Choroid plexus epithelial cell (primary cell): ENCODE measurements at regions not wholly inside any gene's neighbourhood (a gene's known extent, or its start where the extent isn't known, plus 50 kb on each side); places are given as distances from the start of the nearest gene placed in this dataset.
"Not testable (repeated sequence)": the region's sequence is repeated elsewhere in the genome, so short reads cannot be mapped to it uniquely, and the experiment has no call there.

Experiments used
- DNase-seq: peaks from one replicate; pipeline ENCODE4 v3.0.0-alpha.2; 2010; ENCODE audit warnings: low read depth
- H3K4me3 ChIP-seq: 2 replicates; pipeline ENCODE4 v1.5.1; 2011; ENCODE audit warnings: low read depth, mild to moderate bottlenecking, control low read depth, low read length, moderate library complexity
- TF ChIP-seq, protein P1 (sequence below): conservative IDR thresholded peaks from 2 replicates; pipeline ENCODE4 v1.5.1; 2011; ENCODE audit warnings: low read depth, mild to moderate bottlenecking, control low read depth, inconsistent platforms, low read length, moderate library complexity

DNA sequence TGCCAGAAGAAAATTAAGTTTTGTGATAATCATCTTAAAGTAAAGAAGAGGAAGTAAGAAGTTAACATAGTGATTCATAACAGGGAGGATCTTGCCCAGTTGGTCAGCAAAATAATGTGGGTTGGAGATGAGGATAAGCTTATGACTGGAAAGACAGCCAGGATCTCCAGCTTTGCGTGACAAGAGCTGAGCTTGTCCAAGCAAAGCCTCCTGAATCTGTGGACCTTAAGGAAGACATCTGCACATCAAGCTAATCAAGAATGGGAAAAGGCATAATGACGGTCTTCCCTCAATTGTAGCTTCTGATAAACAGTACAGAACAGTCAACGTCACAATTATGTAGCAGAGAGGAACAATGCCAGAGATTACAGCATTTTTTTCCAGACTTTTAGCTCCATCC, 744.7 kb upstream of the GOT2 start:
- DNase-seq, result no peak
- TF ChIP-seq, protein P1, sequence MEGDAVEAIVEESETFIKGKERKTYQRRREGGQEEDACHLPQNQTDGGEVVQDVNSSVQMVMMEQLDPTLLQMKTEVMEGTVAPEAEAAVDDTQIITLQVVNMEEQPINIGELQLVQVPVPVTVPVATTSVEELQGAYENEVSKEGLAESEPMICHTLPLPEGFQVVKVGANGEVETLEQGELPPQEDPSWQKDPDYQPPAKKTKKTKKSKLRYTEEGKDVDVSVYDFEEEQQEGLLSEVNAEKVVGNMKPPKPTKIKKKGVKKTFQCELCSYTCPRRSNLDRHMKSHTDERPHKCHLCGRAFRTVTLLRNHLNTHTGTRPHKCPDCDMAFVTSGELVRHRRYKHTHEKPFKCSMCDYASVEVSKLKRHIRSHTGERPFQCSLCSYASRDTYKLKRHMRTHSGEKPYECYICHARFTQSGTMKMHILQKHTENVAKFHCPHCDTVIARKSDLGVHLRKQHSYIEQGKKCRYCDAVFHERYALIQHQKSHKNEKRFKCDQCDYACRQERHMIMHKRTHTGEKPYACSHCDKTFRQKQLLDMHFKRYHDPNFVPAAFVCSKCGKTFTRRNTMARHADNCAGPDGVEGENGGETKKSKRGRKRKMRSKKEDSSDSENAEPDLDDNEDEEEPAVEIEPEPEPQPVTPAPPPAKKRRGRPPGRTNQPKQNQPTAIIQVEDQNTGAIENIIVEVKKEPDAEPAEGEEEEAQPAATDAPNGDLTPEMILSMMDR, result no peak
- no peak overlapping the region for H3K4me3 ChIP-seq

DNA sequence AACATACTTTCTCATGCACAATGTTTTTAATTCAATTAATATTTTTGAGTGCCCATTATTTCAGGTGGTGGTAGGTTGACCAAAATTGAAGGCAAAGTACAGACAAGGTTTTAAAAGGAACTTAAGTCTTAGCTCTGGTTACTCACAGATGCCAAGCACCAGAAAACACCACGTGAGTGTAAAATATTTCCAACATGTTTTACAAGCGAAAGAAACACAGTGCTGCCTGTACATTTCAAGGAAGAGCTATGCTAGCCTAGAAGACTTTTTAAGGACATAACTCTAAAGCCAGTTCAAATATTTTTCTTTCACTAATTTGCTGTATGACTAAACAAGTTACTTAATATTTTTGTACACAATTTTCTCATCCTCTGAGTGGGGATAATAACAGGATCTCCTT, 736.4 kb upstream of the GOT2 start:
- H3K4me3 ChIP-seq, result no peak overlapping the region
- TF ChIP-seq, protein P1, result no peak
- no peak for DNase-seq

GRCh38 chr16:59469266-59469665, 735.1 kb upstream of the GOT2 start:
- no peak for DNase-seq
- TF ChIP-seq, protein P1, result no peak
- H3K4me3 ChIP-seq, result no peak overlapping the region

- DNase-seq, result peak; percentile 3
- no peak overlapping the region for H3K4me3 ChIP-seq
- TF ChIP-seq, protein P1, result no peak
Measured at GRCh38 chr16:59463776-59464175, 729.7 kb upstream of the GOT2 start.

DNA sequence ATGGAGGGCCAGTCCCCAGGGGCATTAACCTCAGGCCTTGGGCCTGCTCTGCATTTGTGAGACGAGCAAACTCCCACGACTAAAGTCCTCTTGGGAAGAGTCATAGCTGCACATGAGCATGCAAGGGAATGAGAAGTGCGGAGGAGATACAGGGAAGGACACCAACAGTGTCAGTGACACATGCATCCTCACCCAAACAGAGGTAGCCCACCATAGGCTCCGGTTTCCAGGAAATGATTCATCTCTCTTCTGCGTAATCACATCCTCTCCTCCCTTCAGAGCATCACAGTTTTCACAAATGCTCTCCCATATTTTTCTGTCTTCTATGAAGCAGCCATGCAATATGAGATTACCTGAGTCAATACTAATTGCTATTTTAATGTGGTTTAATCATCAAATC, 725.7 kb upstream of the GOT2 start:
- peak; percentile 26 for DNase-seq
- no peak overlapping the region for H3K4me3 ChIP-seq
- TF ChIP-seq, protein P1, result no peak

GRCh38 chr16:59455497-59455896, 721.4 kb upstream of the GOT2 start:
- DNase-seq, result no peak
- no peak overlapping the region for H3K4me3 ChIP-seq

GRCh38 chr16:59450513-59450912, 716.4 kb upstream of the GOT2 start:
- DNase-seq, H3K4me3 ChIP-seq: not testable (repeated sequence)

More at GRCh38 chr16:59455497-59455896, 721.4 kb upstream of the GOT2 start:
- TF ChIP-seq, protein P1, result no peak

GRCh38 chr16:59440502-59440901, 706.4 kb upstream of the GOT2 start:
- TF ChIP-seq, protein P1, result no peak
- H3K4me3 ChIP-seq, result no peak overlapping the region
- DNase-seq, result no peak
